ENCODE measurements at regions not wholly inside any gene's neighbourhood (a gene's known extent, or its start where the extent isn't known, plus 50 kb on each side); places are given as distances from the start of the nearest gene placed in this dataset.

DNA sequence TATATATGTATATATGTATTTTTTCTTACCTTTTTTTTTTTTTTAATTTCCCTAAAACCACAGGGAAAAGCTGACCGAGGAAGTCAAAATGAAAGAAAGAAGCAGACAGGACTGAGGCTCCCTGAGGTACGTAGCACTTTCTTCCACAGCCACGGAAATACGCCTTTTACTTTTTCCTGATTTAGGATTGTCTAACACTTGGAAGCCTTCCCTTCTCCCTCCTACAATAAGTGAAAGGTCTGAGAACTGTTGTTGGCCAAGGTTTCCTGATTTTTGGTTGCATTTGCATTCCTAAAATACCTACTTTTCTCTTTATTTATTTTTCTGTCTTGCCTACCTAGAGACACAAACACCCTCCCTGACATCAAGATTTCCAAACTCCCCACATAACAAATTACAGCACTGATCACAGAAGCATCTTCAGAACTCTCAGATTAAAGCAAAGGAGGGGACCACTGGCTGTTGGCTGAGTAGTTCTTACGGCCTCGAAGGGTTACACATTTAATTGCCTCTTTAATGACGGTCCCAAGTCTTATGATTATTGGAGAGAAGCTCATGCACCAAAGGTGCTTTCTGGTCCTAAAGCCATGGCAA lies 778.5 kb upstream of the FANCL start:
- DNase-seq: no peak

DNA sequence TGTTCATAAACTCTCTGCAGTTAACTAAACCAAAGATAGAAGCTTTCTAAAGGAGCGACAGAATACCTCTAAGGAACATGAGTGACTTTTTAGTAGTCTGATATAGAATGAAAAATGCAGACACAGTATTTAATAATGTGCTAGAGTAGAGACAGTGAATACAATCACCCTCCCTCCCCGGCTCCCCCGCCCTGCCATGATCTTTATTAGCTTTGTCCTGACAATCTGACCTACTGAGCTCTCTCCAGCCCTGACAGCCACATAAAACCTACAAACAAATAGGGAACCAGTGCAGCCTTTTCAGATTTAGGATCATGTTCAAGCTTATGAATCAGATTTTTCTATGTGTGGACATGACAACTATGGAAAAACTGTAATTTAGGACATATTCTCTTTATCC lies 777.6 kb upstream of the FANCL start:
- no peak for DNase-seq

DNA sequence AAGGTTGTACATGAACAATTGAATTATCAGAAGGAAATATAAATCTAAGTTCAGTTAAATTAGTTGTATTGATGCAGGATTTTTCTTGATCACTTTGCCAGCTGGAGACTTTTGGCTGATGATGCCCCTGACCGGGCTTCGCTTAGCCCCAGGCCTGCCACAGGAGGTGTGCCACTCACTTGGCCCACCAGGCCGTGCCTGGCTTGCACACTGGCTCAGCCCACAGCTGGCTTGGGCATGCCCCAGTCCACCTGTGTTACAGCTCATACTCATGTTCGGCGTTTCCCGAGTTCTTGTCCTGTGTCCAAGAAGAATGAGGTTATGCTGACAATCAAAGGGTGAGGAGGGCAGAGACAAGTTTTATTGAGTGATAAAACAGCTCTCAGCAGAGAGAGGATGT lies 773.9 kb upstream of the FANCL start:
- DNase-seq: no peak

DNA sequence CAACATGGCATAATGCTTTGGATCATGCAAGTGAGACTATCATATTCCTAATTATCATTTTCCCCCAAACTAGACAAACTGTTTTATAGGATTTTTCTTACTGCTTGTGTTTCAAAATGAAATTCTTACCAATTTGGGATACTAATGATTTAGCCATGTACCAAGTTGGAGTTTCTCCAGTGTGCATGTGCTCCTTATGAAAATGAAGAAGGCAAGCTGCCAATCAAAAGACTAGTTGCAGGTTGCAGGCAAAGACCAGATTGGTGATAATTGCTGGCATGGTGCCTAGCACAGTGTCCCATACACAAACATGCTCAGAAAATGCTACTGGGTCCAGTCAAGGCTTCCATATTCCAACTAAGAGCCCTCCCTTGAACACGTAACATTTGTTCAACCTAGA lies 771.8 kb upstream of the FANCL start:
- DNase-seq: no peak

DNA sequence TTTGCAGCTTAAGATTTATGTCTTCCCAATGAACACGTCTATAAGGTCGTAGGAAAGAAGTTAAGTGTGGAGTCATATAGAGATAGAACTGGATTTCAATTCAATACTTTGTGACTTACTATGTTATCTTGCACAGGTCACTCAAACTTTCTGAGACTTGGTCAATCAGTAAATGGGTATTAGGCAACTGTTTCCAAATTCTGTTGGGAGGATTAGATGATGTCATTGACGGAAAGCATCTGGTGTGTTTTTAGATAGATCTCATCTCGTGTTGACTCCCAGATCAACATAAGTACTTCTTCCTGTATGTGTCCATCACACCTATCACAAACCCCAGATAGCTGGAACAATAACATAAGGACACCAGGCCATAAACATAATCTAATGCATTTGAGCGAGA lies 771.1 kb upstream of the FANCL start:
- DNase-seq: no peak

DNA sequence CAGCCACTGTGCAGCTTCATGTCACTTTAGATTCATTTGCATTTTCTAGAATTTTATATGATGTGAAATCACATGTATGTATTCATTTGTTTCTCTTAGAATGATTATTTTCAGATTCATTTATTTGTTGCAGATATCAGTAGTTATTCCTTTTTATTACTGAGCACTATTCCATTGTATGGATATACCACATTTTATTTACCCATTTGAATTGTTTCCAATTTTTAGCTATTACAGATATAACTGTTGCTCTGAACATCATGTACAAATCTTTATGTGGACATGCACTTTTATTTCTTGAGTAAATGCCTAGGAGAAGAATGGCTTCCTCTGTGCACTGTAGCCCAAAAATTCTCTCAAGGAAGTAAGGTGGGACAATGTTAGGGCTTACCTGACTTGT lies 767.8 kb upstream of the FANCL start:
- no peak for DNase-seq

DNA sequence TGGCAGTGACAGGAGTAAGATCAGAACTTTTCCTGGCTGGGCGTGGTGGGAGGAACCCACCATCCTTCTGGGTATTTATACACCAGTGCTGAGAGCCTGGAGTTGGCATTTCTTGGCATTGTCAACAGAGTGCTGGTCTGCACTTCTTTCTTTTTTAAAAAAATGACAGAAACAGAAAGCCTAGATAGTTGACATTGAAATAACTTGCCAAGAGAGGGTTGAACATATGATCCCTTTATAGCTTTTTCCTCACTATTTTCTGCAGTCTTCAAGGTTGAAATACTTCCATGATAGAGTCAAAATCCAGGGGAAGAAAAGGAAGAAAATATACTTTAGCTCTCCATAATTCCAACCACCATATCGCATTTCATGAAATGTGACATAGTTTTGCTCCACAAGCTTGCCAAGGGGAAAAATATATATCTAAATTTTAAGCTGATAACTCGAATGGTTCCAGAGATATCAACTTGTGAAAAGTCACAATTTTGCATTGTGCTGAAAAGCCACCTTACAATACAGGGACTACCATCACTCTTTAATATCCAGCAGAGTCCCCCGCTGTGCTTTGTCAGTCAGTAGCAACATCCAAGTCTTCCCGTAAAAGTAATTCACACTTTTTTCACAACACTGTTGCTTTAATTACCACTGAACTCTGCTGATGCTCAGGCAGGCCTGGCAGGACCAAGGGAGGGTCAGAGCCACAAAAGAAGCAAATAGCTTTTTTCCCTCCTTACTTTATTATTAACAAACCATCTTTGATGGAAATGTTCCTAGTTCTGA lies 764.9 kb upstream of the FANCL start:
- DNase-seq: no peak

DNA sequence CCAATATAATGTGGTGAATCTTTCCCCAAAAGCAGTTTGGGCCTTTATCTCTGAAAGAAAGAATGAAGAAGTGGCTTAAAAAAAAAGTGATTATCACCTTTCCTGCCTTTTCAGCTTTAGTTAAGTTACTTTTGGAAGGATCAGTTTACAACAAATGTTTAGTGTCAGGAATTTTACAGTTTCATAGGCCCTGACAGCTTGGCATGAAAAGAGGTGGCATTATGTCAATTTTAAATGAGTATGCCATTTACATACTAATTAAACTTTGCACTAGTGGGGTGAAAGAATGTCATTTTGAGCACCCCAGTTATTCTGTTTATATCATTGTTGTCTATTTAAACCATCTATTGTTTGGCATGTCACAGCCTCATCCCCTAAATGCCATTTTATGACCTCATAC lies 763.5 kb upstream of the FANCL start:
- no peak for DNase-seq

DNA sequence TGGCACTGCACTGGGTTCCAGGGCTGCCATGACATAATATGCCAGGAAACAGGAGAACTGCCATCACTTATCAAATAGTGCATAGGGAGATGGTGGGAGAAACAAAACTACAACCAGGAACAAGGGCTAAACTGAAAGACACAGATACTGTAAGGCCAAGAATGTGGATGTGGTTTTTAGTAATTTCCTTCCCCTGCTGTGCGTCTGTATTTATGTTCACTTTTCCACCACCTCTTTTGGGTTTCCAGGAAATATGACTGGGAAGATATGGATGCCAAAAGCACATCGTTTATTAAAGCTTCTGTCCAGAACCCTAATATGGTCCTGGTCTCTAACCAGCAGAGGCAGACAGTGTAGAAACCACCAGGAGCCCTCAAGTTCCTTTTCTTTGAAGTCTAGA lies 759.7 kb upstream of the FANCL start:
- no peak for DNase-seq

DNA sequence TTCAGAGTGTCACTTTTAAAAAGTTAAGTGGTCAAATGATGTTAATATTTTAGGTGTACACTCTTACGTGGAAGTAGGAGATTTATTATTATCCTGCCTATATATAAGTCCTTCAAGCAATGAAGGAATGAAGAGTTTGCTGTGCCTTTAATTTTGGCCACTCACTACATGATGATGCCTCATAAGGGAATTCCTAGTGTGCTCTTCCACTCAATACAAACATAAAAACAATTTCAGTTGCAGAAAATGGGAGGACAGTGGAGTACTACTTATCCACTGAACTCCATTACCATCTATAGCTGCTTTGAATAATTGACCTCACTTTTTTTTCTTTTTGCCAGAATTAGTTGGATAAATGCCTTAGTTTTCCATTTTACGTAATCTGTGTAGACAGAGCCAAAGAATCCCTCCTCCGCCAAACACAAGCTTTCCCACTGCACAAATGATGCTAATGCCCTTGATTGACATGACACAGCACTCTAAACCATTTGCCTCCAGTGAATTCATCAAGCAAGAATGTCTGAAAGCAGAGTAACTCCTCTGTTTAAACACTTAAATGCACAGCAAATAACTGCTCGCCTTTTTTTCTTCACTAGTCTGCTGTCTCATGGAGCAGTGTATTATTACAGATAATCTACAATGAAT lies 751.1 kb upstream of the FANCL start:
- DNase-seq: peak; percentile 48

DNA sequence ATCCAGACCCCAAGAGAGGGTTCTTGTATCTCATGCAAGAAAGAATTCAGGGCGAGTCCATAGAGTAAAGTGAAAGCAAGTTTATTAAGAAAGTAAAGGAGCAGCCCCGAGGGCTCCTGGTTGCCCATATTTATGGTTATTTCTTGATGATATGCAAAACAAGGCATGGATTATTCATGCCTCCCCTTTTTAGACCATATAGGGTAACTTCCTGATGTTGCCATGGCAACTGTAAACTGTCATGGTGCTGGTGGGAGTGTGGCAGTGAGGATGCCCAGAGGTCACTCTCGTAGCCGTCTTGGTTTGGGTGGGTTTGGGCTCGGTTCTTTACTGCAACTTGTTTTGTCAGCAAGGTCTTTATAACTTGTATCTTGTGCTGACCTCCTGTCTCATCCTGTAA lies 750.2 kb upstream of the FANCL start:
- no peak for DNase-seq

DNA sequence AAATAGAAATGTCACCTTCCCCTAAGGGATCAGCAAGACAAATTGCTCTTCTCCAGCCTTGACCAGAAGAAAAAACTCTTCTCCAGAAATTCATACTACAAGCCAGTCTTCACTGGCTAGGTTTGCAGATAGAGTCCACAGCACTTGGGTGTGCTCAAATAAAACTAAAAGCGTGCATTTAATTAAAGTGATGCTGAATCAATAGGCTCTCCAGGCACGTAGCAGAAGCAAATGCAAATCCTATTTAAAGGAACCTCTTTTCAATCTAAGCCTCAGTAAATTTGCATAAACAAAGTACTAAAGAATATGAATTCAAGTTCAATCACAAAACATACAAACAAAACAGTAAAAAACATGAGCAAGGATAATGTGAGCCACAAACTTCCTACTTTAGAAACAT lies 744.4 kb upstream of the FANCL start:
- DNase-seq: no peak

DNA sequence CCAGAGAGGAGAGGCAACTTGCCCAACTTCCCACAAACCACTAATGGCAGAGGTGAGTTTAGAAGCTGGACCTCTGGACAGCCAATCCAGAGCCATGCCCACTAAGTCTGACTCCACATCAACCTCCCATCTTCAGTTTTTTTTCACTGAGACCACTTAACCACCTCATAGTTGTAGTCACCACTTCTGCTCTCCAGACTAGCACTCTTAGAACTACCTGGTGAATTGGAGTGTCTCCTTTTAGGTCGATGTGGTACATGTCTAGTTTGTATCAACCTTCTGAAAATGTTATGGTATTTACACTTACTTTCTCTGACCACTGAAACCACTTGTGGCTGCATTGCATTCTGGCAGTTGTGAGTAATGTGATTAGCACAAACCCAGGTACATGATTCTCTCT lies 743.6 kb upstream of the FANCL start:
- no peak for DNase-seq

DNA sequence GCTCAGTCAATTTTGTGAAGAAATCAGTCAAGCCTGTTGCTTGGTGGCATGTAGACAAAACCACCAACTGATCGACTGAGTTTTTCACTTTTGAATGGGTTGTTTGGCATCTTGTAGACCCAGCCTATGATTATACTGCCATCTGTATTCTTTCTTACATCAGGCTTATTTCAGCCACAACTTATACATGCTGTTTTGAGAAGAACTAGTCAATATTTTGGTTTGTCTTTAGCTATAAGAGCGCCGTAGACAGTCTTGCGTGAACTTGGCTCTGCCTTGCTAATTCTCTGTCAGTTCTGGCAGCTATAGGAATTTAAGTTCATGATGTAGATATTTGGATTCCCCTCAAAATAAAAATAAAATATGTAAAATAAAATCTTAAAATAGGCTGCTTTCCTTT lies 742.0 kb upstream of the FANCL start:
- no peak for DNase-seq

DNA sequence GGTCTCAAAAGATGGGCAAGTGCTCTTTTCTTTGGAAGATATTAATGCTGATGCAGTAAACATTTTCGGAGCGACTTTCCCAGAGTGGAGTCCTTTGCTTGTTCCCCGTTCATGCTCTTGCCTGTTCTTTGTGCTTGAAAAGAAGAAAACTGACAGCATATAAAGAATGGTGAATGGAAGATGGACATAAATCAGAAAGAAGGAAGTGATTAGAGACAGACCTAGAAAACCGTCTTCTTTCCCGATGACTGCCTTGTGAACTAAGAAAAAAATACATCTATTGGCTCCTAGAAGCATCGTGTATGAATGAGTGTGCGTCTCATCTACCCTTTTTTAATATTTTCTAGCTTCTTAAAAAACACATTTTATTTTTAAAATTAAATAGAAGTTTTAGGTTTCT lies 740.1 kb upstream of the FANCL start:
- no peak for DNase-seq

DNA sequence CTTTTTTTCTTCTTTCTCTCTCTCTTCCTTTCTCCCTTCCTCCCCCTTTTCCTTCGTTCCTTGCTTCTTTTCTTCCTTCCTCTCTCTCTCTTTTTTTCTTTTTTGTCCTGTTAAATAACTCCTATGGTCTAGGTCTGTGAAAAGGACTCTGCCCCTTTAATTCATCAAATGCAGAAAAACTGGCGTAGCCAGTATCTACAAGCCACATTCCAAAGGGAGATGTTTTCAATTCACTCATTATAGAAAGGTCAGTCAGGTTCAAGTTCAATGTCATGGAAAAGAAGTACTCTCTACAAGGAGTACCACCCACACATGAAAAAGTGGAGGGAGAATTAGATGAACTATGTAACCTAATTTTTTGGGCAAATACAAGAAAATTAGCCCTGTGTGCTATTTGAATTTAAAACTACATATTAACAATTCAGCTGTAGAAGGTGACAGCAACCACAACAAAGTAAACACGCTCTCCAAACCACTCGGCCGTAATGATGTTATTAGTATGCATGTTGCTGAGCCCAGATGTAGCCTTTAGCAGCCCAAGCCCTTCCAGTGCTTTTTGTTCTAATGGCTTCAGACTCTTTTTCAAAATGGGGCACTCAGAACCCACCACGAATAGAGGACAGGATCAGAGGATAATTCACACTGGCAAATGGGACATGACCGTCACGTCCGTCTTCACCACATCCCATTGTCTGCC lies 735.4 kb upstream of the FANCL start:
- DNase-seq: peak; percentile 85

DNA sequence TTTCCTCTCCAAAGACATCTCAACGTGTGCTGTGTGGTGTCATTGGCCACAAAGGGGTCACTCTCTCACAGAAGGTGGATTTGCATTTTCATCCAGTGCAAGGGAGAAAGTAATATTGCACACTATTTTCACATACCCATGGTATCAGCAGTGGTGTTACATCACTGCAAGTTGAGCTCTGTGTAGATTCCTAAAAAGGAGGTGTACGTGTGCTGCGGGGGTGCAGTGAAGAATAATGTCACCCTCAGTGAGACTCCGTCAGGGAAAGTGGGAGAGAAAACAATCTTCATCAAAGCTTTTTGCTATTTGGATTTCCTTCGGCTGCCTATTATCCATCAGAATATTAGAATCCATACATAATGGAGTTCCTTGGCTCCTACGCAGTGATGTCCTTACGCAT lies 733.8 kb upstream of the FANCL start:
- DNase-seq: no peak

DNA sequence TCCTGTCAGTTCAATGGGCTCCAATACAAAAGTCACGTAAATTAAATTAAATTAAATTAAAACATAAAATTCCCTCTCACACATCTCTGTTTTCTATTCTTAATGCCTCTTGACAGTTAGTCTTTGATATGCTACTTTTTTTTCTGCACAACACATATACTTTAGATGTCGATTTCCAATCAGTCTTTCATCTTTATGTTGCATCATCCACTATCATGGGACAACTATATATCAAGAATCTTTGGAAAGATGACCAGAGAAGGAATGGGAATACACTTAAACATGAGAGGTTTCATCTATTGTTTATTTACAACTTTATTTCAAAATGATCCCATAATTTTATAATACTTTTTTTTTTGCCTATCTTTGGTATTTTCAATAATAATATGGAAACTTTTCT lies 733.3 kb upstream of the FANCL start:
- no peak for DNase-seq

DNA sequence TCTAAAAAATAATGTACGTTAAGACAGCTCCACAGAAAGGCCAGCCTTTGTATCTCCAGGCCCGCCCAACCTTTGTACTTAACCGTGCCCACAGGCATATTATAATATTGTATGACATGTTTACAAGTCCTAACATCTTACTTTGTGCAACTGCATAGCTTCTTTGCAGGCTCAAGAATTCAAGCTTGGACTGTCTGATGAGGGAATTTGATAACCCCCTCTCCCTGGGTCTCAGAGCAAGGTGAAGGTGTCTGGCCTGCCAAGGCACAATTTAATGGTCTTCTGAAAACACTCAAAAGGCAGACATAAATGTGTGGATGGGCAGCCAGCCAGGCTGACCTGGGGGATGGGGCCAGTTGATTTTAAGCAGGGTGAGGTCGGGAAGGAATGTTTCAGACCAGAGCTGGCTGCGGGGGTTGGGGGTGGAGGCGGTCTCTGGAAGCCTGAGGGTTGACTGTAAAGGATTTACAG lies 732.7 kb upstream of the FANCL start:
- peak; percentile 29 for DNase-seq

DNA sequence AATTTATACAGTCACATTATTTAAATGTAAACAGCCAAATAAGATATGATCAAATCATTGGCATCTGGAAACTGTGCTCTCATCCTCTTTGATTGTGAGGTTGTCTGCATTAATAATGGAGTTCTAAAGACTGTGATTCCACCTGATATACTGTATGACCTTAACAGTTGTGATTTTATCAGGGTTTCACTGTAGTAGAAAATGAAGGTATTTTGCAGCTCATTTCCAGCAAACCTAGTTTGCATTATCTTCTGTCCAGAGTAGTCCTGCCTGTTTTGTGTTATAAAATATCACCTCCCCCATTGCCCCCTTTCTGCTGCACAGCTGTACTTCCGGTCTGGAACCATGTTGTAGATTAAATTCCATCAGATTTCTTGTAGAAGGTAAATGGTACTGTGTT lies 731.6 kb upstream of the FANCL start:
- DNase-seq: no peak

DNA sequence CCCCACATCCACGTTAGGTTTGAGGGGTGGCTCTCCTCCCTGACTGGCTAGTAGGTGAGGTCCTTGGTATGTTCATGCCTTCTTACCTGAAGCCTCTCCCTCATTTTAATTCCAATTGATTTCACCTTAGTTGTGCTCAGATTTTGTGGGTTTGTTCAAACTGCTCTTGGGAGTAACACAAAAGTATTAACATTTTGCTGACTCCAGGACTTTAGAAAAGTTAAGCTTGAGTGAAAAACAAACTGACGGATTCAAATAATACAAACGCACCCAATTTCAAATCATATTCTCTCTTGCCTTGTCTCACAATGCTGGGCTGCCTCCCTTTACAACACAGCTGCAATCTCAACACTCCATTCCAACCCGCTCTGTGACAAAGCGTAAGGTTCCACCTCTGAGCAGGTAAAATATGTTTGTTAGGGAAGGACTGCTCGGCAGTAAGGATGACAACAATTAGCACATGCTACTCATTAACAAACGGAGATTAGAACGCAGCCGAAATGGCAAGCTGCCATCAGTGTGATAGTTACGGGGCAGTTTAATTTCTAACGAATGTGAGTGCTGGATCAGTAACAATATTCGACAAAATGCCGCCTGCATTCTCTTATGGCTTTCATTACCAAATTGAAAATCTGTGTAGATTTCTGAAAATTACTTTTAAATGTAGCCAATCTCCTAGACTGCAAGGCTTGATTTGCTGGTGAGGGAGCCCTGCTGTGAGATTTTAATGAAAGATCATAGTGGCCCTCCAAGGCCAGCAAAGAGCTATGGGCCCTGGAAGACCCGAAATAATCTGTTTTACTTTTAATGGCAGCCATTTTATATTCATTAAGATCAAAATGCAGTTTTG lies 730.6 kb upstream of the FANCL start:
- DNase-seq: no peak

DNA sequence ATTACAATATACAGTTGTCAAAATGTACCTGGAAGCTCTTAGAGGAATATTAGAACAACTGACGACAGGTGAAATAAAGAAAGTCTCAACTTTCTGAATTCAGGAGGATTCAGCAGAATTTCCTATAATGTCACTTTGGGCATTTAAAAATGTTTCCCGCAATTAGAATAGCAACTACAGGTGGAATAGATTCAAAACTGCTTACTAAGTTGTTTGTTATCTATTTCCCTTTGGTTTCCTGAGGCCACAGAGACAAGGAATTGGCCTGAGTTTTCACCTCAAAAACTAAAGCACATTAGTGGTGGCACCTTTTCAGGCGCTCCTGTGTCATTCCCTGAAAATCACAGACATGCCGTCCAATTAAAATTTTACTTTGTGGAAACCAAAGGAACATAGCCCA lies 729.2 kb upstream of the FANCL start:
- DNase-seq: no peak

DNA sequence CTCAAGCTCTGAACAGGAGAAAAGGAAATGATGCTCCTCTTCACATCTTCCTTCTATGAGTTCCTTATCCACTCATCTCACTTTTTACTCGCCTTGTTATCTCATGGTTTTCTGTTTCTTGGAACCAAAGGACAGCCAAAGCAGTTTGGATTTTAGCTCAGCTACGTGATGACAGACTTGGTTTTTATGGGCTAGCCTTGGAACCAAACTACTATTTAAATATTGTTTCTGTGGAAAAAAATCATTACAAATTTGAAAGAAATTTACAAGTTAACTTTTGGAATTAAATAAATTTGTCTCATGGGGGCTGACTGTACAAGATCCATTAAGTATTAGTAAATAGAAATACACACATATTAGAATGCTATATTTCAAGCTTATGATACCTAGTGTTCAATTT lies 727.8 kb upstream of the FANCL start:
- DNase-seq: no peak

Measured in NCI-H510A treated with DMSO at 0.1 percent for 48 hours (cell line).